Chondrocyte (in vitro differentiated cells): ENCODE measurements at regions not wholly inside any gene's neighbourhood (a gene's known extent, or its start where the extent isn't known, plus 50 kb on each side); places are given as distances from the start of the nearest gene placed in this dataset.

Source experiments
- DNase-seq: peaks from one replicate; pipeline ENCODE4 v3.0.0; 2021; ENCODE audit warnings: mixed read lengths, low spot score
- H3K27ac Mint-ChIP-seq: one replicate; pipeline ENCODE4 v1.8.0; 2021; ENCODE audit warnings: mild to moderate bottlenecking, moderate library complexity, mixed read lengths; ENCODE audit not compliant: unreplicated experiment
- H3K27me3 Mint-ChIP-seq: 2 replicates; pipeline ENCODE4 v1.8.0; 2021; ENCODE audit warnings: low read depth, mixed read lengths
- H3K36me3 Mint-ChIP-seq: 2 replicates; pipeline ENCODE4 v1.8.0; 2021; ENCODE audit warnings: low read depth, mixed read lengths
- H3K4me1 Mint-ChIP-seq: 2 replicates; pipeline ENCODE4 v1.8.0; 2021; ENCODE audit warnings: low read depth, mild to moderate bottlenecking, mixed read lengths
- H3K4me3 Mint-ChIP-seq: one replicate; pipeline ENCODE4 v1.8.0; 2021; ENCODE audit warnings: mild to moderate bottlenecking, moderate library complexity, mixed read lengths; ENCODE audit not compliant: unreplicated experiment
- H3K9me3 Mint-ChIP-seq: 2 replicates; pipeline ENCODE4 v1.8.0; 2021; ENCODE audit warnings: low read depth, mixed read lengths
- CTCF ChIP-seq: fragments of 200-600 bp; sonication (generic); IDR thresholded peaks from 2 replicates; pipeline ENCODE4 v1.5.0; 2021; ENCODE audit warnings: antibody characterized with exemption, mild to moderate bottlenecking, moderate library complexity

- no peaks in the 10 kb centered on the region for H3K4me1 Mint-ChIP-seq
- no peak for DNase-seq
Measured at GRCh38 chr11:98277251-98277912, 743.4 kb upstream of the CNTN5 start.

GRCh38 chr11:98289617-98290263, 731.0 kb upstream of the CNTN5 start:
- Mint-ChIP-seq H3K9me3 (no peaks in the 10 kb centered on the region), H3K4me3 (no peak overlapping the region), H3K27ac (no peak overlapping the region), H3K36me3 (no peaks in the 10 kb centered on the region), H3K4me1 (no peaks in the 10 kb centered on the region), H3K27me3 (peaks cover 2% of the 10 kb centered on the region)
- DNase-seq = no peak
- TF ChIP-seq CTCF = no peak

More at GRCh38 chr11:98277251-98277912, 743.4 kb upstream of the CNTN5 start:
- no peak for TF ChIP-seq CTCF
- no peaks in the 10 kb centered on the region for H3K9me3 Mint-ChIP-seq
- peaks cover 2% of the 10 kb centered on the region for H3K27me3 Mint-ChIP-seq
- no peak overlapping the region for H3K4me3 Mint-ChIP-seq
- no peaks in the 10 kb centered on the region for H3K36me3 Mint-ChIP-seq
- no peak overlapping the region for H3K27ac Mint-ChIP-seq

GRCh38 chr11:98296091-98296880, 724.5 kb upstream of the CNTN5 start:
- Mint-ChIP-seq H3K36me3 (no peaks in the 10 kb centered on the region), H3K27ac (no peak overlapping the region), H3K9me3 (no peaks in the 10 kb centered on the region), H3K27me3 (peaks cover 2% of the 10 kb centered on the region), H3K4me1 (no peaks in the 10 kb centered on the region), H3K4me3 (no peak overlapping the region)
- no peak for TF ChIP-seq CTCF
- DNase-seq = no peak

GRCh38 chr11:98300719-98301118, 720.0 kb upstream of the CNTN5 start:
- H3K27ac Mint-ChIP-seq = no peak overlapping the region
- no peak for DNase-seq

More at GRCh38 chr11:98300719-98301118, 720.0 kb upstream of the CNTN5 start:
- H3K4me1 Mint-ChIP-seq = no peaks in the 10 kb centered on the region
- TF ChIP-seq CTCF = no peak
- no peaks in the 10 kb centered on the region for H3K36me3 Mint-ChIP-seq
- no peaks in the 10 kb centered on the region for H3K9me3 Mint-ChIP-seq
- peaks cover 3% of the 10 kb centered on the region for H3K27me3 Mint-ChIP-seq
- no peak overlapping the region for H3K4me3 Mint-ChIP-seq
